ENCODE measurements at regions not wholly inside any gene's neighbourhood (a gene's known extent, or its start where the extent isn't known, plus 50 kb on each side); places are given as distances from the start of the nearest gene placed in this dataset.

DNA sequence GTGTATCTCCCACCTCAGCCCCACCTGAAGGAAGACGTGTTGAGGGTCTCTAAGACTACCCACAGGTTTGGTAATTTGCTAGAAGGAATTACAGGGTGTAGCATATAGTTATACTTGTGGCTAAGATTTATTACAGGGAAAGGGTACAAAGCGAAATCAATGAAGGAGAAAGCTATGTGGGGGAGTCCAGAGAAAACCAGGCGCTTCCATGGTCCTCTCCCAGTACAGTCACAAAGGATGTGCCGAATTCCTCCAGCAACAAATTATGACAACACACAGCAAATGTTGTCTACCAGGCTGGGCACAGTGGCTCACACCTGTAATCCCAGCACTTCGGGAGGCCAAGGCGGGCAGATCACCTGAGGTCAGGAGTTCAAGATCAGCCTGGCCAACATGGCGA, 64.1 kb upstream of the TGM3 start:
- TF ChIP-seq HEYL (CRISPR knock-in tag; IDR thresholded peaks at IDR 0.05) (no peak), MAZ (IDR thresholded peaks at IDR 0.05; ENCODE audit: borderline replicate concordance, low read depth, low read length) (no peak)

Measured in A549 (cell line).